Activated CD4-positive, alpha-beta memory T cell treated with anti-CD3 and anti-CD28 coated beads for 36 hours (primary cell): ENCODE measurements at regions not wholly inside any gene's neighbourhood (a gene's known extent, or its start where the extent isn't known, plus 50 kb on each side); places are given as distances from the start of the nearest gene placed in this dataset.
"Not testable (repeated sequence)": the region's sequence is repeated elsewhere in the genome, so short reads cannot be mapped to it uniquely, and the experiment has no call there.

ENCODE experiments used
- CTCF ChIA-PET: fragments of 350-600 bp; sonication (Branson Sonifier 250); formaldehyde crosslinking; loops from one replicate; lab custom pipeline; 2021; ENCODE audit warnings: antibody characterized with exemption, inconsistent platforms; lab: Charles Lee
- POLR2A ChIA-PET: fragments of 350-600 bp; sonication (Branson Sonifier 250); formaldehyde crosslinking; loops from one replicate; lab custom pipeline; 2021; ENCODE audit warnings: antibody characterized with exemption; lab: Charles Lee
- DNase-seq: peaks from one replicate; pipeline ENCODE4 v3.0.0-alpha.2; 2020
- H3K27ac Mint-ChIP-seq: one replicate; pipeline ENCODE4 v1.8.0; 2021; ENCODE audit warnings: mixed read lengths
- H3K27me3 Mint-ChIP-seq: one replicate; pipeline ENCODE4 v1.8.0; 2021; ENCODE audit warnings: mixed read lengths
- H3K36me3 Mint-ChIP-seq: one replicate; pipeline ENCODE4 v1.8.0; 2021; ENCODE audit warnings: mixed read lengths
- H3K4me1 Mint-ChIP-seq: one replicate; pipeline ENCODE4 v1.8.0; 2021; ENCODE audit warnings: low read depth, mixed read lengths
- H3K4me3 Mint-ChIP-seq: one replicate; pipeline ENCODE4 v1.8.0; 2021; ENCODE audit warnings: mild to moderate bottlenecking, mixed read lengths
- H3K9me3 Mint-ChIP-seq: one replicate; pipeline ENCODE4 v1.8.0; 2021; ENCODE audit warnings: mixed read lengths
- intact Hi-C: fragments of 100-400 bp; cut with micrococcal nuclease; formaldehyde crosslinking; loops from one replicate; pipeline ENCODE4 v1.15.1; 2023

DNA sequence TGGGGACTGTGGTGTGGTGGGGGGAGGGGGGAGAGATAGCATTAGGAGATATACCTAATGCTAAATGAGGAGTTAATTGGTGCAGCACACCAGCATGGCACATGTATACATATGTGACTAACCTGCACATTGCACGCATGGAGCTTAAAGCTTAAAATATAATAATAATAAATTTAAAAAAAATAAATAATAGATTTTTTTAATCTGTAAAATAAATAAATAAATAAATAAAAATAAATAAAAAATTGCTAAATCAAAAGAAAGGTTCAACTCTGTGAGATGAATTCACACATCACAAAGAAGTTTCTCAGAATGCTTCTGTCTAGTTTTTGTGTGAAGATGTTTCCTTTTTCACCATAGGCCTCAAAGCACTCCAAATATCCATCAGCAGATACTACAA, 1793.7 kb downstream of the UQCRFS1 start:
- DNase-seq, intact Hi-C loops, H3K4me1 Mint-ChIP-seq, H3K4me3 Mint-ChIP-seq, H3K36me3 Mint-ChIP-seq, H3K27ac Mint-ChIP-seq, CTCF ChIA-PET, POLR2A ChIA-PET, H3K27me3 Mint-ChIP-seq: not testable (repeated sequence)
- peaks cover 65% of the 10 kb centered on the region for H3K9me3 Mint-ChIP-seq

DNA sequence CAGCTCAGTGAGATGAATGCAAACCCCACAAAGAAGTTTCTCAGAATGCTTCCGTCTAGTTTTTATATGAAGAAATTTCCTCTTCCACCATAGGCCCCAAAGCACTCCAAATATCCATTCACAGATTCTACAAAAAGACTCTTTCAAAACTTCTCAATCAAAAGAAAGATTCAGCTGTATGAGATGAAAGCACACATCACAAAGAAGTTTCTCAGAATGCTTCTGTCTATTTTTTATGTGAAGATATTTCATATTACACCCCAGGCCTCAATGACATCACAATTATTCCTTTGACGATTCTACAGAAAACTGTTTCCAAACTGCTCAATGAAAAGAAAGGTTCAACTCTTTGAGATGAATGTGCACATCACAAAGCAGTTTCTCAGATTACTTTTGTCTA, 1819.4 kb downstream of the UQCRFS1 start:
- Mint-ChIP-seq H3K27me3 (no peaks in the 10 kb centered on the region), H3K4me3 (no peak overlapping the region), H3K36me3 (peaks cover 7% of the 10 kb centered on the region), H3K4me1 (no peaks in the 10 kb centered on the region), H3K9me3 (peaks cover 81% of the 10 kb centered on the region), H3K27ac (no peak overlapping the region)
- intact Hi-C loops: no loop called here
- ChIA-PET CTCF (no interaction called here), POLR2A (no interaction called here)
- no peak for DNase-seq

DNA sequence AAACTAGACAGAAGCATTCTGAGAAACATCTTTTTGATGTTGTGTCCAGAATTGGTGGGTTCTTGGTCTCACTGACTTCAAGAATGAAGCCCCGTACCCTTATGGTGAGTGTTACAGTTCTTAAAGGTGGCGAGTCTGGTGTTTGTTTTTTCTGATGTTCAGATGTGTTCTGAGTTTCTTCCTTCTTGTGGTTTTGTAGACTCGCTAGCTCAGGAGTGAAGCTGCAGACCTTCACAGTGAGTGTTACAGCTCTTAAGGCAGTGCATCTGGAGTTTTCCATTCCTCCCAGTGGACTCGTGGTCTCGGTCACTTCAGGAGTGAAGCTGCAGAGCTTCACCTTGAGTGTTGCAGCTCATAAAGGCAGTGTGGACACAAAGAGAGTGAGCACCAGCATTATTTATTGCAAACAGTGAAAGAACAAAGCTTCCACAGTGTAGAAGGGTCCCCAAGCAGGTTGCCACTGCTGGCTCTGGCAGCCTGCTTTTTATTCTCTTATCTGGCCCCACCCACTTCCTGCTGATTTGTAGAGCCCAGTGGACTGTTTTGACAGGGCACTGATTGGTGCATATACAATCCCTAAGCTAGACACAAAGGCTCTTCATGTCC, 1820.8 kb downstream of the UQCRFS1 start:
- Mint-ChIP-seq H3K4me1 (no peaks in the 10 kb centered on the region), H3K9me3 (peaks cover 81% of the 10 kb centered on the region), H3K4me3 (no peak overlapping the region), H3K27ac (no peak overlapping the region), H3K27me3 (no peaks in the 10 kb centered on the region), H3K36me3 (peaks cover 7% of the 10 kb centered on the region)
- ChIA-PET CTCF (no interaction called here), POLR2A (interaction anchor here (0.6 kb wide), 1 partner anchor 416 kb away, joined by 3 read pairs; no protein-coding TSS in a partner anchor)
- no peak for DNase-seq
- intact Hi-C loops: no loop called here

DNA sequence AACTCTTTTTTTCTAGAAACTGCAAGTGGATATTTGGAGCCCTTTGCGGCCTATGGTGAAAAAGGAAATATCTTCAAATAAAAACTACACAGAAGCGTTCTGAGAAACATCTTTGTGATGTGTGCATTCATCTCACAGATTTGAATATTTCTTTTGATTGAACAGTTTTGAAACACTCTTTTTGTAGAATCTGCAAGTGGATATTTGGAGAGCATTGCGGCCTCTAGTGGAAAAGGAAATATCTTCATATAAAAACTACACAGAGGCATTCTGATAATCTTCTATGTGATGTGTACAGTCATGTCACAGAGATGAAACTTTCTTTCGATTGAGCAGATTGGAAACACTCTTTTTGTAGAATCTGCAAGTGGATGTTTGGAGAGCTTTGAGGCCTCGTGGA, 1833.6 kb downstream of the UQCRFS1 start:
- H3K4me1 Mint-ChIP-seq: not testable (repeated sequence)

DNA sequence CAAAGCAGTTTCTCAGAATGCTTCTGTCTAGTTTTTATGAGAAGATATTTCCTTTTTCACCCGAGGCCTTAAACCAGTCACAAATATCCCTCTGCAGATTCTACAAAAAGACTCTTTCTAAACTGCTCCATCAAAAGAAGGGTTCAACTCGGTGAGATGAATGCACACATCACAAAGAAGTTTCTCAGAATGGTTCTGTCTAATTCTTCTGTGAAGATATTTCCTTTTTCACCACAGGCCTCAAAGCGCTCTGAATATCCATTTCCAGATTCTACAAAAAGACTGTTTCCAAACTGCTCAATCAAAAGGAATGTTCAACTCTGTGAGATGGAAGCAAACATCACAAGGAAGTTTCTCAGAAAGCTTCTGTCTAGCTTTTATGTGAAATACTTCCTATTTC, 1843.3 kb downstream of the UQCRFS1 start:
- DNase-seq, H3K4me3 Mint-ChIP-seq, H3K27me3 Mint-ChIP-seq, POLR2A ChIA-PET, H3K27ac Mint-ChIP-seq, CTCF ChIA-PET, intact Hi-C loops, H3K36me3 Mint-ChIP-seq, H3K4me1 Mint-ChIP-seq: not testable (repeated sequence)
- peaks cover 85% of the 10 kb centered on the region for H3K9me3 Mint-ChIP-seq

More for the DNA sequence above, 1833.6 kb downstream of the UQCRFS1 start:
- H3K27ac Mint-ChIP-seq, H3K27me3 Mint-ChIP-seq, POLR2A ChIA-PET, DNase-seq, CTCF ChIA-PET, H3K4me3 Mint-ChIP-seq, H3K36me3 Mint-ChIP-seq, intact Hi-C loops: not testable (repeated sequence)
- H3K9me3 Mint-ChIP-seq: peaks cover 72% of the 10 kb centered on the region

DNA sequence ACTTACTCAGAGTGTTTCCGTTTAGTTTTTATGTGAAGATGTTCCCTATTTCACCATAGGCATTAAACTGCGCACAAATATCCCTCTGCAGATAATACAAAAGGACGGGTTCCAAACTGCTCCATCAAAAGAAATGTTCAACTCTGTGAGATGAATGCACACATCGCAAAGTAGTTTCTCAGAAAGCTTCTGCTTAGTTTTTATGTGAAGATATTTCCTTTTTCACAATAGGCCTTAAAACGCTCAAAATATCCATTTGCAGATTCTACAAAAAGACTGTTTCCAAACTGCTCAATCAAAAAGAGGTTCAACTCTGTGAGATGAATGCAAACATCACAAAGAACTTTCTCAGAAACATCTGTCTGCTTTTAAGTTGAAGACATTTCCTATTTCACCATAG, 1850.5 kb downstream of the UQCRFS1 start:
- intact Hi-C loops, H3K4me1 Mint-ChIP-seq, POLR2A ChIA-PET, H3K27ac Mint-ChIP-seq, DNase-seq, CTCF ChIA-PET, H3K27me3 Mint-ChIP-seq, H3K4me3 Mint-ChIP-seq: not testable (repeated sequence)
- H3K9me3 Mint-ChIP-seq: peaks cover 95% of the 10 kb centered on the region
- peaks cover 24% of the 10 kb centered on the region for H3K36me3 Mint-ChIP-seq

DNA sequence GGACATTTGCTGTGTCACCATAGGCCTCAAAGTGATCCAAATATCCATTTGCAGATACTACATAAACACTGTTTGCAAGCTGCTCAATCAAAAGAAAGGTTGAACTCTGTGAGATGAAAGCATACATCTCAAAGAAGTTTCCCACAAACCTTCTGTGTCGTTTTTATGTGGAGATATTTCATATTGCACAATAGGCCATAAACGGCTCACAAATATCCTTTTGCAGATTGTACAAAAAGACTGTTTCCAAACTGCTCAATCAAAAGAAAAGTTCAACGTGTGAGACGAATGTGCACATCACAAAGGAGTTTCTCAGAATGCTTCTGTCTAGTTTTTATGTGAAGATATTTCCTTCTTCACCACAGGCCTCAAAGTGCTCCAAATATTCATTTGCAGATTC, 1857.4 kb downstream of the UQCRFS1 start:
- intact Hi-C loops, DNase-seq, CTCF ChIA-PET, H3K27ac Mint-ChIP-seq, POLR2A ChIA-PET, H3K4me3 Mint-ChIP-seq, H3K4me1 Mint-ChIP-seq, H3K27me3 Mint-ChIP-seq: not testable (repeated sequence)
- Mint-ChIP-seq H3K9me3 (peaks cover 95% of the 10 kb centered on the region), H3K36me3 (peaks cover 45% of the 10 kb centered on the region)
